SK-N-MC (cell line): ENCODE measurements at regions not wholly inside any gene's neighbourhood (a gene's known extent, or its start where the extent isn't known, plus 50 kb on each side); places are given as distances from the start of the nearest gene placed in this dataset.
"Not testable (repeated sequence)": the region's sequence is repeated elsewhere in the genome, so short reads cannot be mapped to it uniquely, and the experiment has no call there.

Experiments used
- DNase-seq: peaks from one replicate; pipeline ENCODE4 v3.0.0-alpha.2; 2011; ENCODE audit warnings: low read depth, low spot score
- H3K27ac ChIP-seq: fragments of 200-600 bp; sonication (generic); 2 replicates; pipeline ENCODE4 v1.5.1; 2016; ENCODE audit warnings: mixed run types
- H3K36me3 ChIP-seq: fragments of 200-600 bp; sonication (generic); 2 replicates; pipeline ENCODE4 v1.6.1; 2017; ENCODE audit warnings: antibody characterized with exemption, low read length, mixed read lengths; ENCODE audit not compliant: insufficient read depth
- H3K4me3 ChIP-seq: fragments of 200-600 bp; sonication (generic); 2 replicates; pipeline ENCODE4 v1.5.1; 2016
- H3K9ac ChIP-seq: fragments of 200-600 bp; sonication (generic); 2 replicates; pipeline ENCODE4 v1.8.0; 2017; ENCODE audit warnings: mixed run types, mixed read lengths; ENCODE audit not compliant: insufficient read length
- H3K9me3 ChIP-seq: fragments of 200-600 bp; sonication (generic); 2 replicates; pipeline ENCODE4 v1.6.1; 2017; ENCODE audit warnings: low read depth, mild to moderate bottlenecking, antibody characterized with exemption, low read length, moderate library complexity, mixed read lengths
- EZH2 ChIP-seq: fragments of 200-600 bp; sonication (generic); IDR thresholded peaks from one replicate; pipeline ENCODE4 v1.6.1; 2017; ENCODE audit warnings: antibody characterized with exemption
- FOXP2 ChIP-seq: optimal IDR thresholded peaks from 2 replicates; pipeline ENCODE3; 2011; ENCODE audit warnings: mild to moderate bottlenecking, moderate library complexity; ENCODE audit not compliant: insufficient read depth; ENCODE audit errors: extremely low read length, control extremely low read depth
- POLR2AphosphoS5 ChIP-seq: IDR thresholded peaks from 2 replicates; pipeline ENCODE4 v1.6.1; 2012; ENCODE audit warnings: mild to moderate bottlenecking, low read depth, low read length, borderline replicate concordance

DNA sequence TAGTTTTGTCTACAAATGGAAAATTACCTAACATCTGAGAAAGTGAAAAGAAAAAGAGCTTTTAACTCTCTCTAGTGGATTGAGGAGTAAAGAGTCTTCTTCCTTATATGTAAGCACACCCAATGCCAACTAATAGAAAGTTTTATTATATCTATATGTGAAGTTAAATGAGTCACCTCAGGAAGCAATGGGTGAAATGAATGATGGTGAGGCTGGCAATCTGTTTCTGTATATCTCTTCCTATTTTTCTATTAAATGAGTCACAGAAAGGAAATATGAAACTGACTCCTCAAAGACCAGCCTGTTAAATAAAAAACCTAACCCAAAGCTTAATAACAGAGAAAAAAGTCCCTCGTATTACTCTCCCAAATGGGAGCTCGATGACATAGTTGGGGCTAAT, 71.3 kb downstream of the OTOR start:
- no peak overlapping the region for H3K9ac ChIP-seq
- no peak for TF ChIP-seq POLR2AphosphoS5
- TF ChIP-seq FOXP2: no peak
- no peak overlapping the region for H3K4me3 ChIP-seq
- DNase-seq: no peak
- H3K9me3 ChIP-seq: no peaks in the 10 kb centered on the region
- H3K27ac ChIP-seq: no peak overlapping the region
- H3K36me3 ChIP-seq: no peaks in the 10 kb centered on the region

DNA sequence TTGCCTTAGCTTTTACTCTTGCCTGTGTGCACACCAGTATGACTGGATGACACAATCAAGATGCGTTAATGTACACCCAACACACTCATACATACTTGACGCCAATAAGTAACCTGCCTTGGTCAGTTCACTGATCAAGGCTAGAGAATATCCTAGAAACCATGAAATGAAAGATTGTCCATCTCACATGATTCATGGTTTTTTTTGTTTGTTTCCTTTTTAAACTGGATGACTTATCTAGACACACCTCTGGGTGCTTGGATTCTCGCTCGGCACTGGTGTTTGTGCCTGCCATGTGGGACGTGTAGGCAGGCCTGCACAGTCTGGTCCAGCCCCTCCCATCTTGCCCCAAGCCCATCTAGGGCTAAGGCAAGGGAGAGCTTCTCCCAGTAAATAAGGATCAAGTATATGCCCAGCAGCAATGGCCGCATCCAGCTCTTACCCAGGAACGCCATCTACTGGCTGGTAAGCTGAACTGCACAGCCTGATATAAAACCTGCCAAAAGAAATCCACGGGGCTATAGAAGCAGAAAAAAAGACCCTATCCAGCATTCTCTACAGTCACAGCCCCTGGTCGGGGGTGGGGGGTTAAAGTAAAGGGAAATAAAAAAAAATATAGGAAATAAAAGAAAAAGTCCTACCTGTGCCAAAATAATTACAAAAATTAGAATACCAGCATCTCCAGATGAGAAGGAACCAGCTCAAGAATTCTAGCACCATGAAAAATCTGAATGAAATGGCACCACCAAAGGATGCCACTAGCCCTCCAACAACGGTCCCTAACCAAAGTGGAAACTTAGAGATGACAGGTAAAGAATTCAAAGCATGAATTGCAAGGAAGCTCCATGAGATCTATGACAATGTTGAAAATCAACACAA, 73.3 kb downstream of the OTOR start:
- Histone ChIP-seq H3K9me3 (peaks cover 7% of the 10 kb centered on the region; the same call in 1 of the 2 replicates), H3K4me3 (no peak overlapping the region), H3K36me3 (no peaks in the 10 kb centered on the region), H3K27ac (no peak overlapping the region), H3K9ac (no peak overlapping the region)
- TF ChIP-seq POLR2AphosphoS5 (no peak), FOXP2 (no peak), EZH2 (no peak)
- no peak for DNase-seq

DNA sequence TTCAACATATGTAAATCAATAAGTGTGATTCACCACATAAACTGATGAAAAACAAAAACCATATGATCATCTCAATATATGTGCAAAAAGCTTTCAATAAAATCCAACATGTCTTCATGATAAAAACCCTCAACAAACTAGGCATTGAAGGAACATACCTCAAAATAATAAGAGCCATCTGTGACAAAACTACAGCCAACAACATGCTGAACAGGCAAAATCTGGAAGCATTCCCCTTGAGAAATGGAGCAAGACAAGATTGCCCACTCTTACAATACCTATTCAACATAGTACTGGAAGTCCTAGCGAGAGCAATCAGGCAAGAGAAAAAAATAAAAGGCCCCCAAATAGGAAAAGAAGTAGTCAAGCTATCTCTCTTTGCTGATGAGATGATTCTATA, 76.5 kb downstream of the OTOR start:
- no peaks in the 10 kb centered on the region for H3K36me3 ChIP-seq
- H3K4me3 ChIP-seq: no peak overlapping the region
- no peak overlapping the region for H3K9ac ChIP-seq
- TF ChIP-seq EZH2: no peak
- TF ChIP-seq FOXP2: no peak
- TF ChIP-seq POLR2AphosphoS5: no peak
- peaks cover 7% of the 10 kb centered on the region; the same call in 1 of the 2 replicates for H3K9me3 ChIP-seq
- no peak overlapping the region for H3K27ac ChIP-seq
- DNase-seq: no peak

DNA sequence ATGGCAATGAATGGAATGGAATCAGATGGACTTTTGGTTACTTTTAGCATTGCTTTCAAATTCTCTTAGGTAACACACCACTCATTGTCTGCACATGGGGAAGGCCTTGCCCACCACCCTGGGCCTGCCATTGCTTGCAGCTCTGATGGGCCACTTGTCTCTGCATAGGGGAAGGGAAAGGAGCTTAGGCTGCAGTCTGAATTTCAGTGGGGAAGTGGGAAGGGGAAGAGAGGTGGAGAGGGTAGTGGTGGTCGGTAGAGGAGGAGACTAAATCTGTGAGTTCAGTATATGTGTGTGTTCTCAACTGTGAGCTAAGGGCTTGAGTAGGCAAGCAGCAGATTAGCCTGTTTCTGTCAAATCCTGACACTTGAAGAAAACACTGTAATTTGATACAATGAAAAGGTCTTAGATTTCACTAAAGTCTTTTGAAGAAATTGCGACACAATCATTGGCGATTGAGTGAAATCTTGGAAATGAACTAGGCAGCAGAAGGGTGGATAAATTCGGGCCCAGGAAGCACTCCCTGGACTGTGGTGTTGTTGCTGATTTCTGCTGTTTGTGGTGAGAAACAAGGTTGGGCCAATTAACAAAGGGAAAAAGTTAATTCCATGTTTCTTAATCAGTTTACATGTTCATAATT, 80.6 kb downstream of the OTOR start:
- Histone ChIP-seq H3K36me3 (no peaks in the 10 kb centered on the region), H3K4me3 (no peak overlapping the region), H3K9ac (no peak overlapping the region), H3K9me3 (peaks cover 7% of the 10 kb centered on the region; the same call in 1 of the 2 replicates), H3K27ac (no peak overlapping the region)
- no peak for TF ChIP-seq EZH2
- no peak for TF ChIP-seq POLR2AphosphoS5
- no peak for TF ChIP-seq FOXP2
- DNase-seq: no peak

DNA sequence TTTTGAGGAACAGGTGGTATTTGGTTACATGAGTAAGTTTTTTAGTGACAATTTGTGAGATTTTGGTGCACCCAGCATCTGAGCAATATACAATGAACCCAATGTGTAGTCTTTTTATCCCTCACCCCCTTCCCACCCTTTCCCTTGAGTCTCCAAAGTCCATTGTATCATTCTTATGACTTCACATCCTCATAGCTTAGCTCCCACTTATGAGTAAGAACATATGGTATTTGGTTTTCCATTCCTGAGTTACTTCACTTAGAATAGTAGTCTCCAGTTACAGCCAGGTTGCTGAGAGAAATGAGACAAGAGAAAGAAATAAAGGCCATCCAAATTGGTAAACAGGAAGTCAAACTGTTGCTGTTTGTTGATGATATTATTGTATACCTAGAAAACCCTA, 87.5 kb downstream of the OTOR start:
- H3K9me3 ChIP-seq, H3K4me3 ChIP-seq, H3K9ac ChIP-seq, H3K27ac ChIP-seq, H3K36me3 ChIP-seq, DNase-seq: not testable (repeated sequence)

DNA sequence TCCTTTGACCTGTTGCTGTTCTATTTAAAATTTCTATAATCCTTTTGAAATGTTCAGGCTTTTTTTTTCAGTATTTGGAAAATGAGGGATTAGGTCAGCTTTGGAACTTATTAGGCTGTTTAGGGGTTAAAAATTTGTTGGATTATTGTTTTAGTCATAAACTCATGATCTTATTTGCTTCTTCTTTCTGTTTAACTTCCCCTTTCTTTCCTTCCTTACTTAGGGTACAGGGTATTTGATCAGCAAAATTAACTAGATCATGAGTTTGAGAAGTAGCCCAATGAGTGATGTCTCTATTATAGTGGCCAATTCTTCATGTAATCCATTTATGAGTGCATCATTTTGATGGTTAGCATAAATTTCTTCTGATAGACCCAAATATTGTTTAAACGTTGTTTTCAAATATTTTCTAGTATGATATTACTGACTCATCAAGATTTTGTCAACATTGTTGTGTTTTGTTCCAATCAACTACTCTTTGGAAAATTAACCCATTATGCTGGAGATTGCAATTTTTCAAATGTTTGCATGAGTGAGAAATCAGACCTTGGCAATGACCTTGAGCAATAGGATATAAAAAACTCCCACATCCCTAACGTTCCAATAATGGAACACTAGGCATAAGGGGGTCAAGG, 94.4 kb downstream of the OTOR start:
- H3K9me3 ChIP-seq: no peaks in the 10 kb centered on the region
- no peak overlapping the region for H3K4me3 ChIP-seq
- no peak overlapping the region for H3K9ac ChIP-seq
- no peak overlapping the region for H3K27ac ChIP-seq
- TF ChIP-seq EZH2 (no peak), FOXP2 (no peak), POLR2AphosphoS5 (no peak)
- no peaks in the 10 kb centered on the region for H3K36me3 ChIP-seq
- no peak for DNase-seq

DNA sequence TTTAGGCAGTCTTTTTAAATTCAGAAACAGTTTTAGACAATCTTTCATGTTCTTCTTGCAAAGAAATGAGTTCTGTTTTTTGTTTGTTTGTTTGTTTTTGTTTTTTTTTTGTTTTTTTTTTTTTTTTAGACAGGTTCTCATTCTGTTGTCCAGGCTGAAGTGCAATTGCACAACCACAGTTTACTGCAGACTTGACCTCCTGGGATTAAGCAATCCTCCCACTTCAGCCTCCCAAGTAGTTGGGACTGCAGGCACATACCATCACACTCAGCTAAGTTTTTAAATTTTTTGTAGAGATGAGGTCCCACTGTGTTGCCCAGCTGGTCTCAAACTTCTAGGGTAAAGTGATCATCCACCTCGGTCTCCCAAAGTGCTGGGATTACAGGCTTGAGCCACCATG, 96.2 kb downstream of the OTOR start:
- Histone ChIP-seq H3K4me3 (no peak overlapping the region), H3K27ac (no peak overlapping the region), H3K9me3 (no peaks in the 10 kb centered on the region), H3K9ac (no peak overlapping the region), H3K36me3 (no peaks in the 10 kb centered on the region)
- no peak for TF ChIP-seq POLR2AphosphoS5
- TF ChIP-seq FOXP2: no peak
- no peak for TF ChIP-seq EZH2
- no peak for DNase-seq

DNA sequence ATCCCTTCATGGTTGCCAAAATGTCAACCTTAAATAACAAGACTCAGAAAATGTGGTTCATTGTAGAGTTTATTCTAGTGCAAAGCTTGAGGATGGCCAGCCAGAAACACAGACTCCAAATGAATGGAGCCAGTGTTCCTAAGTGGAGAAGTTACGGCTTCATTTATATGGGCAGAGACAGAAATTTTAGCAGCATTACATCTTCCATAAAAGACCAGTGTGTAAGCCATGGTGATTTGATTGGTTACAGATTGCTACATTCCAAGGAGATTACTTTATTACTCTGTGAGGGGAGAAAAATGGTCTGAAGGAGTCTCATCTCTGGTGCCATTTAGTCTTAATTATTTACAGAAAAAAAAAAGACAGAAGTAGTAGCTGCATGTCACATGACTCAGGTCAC, 97.8 kb downstream of the OTOR start:
- Histone ChIP-seq H3K9ac (peak overlapping the region; percentile 6), H3K4me3 (0 out of 2 replicates have a peak overlapping the region, but pooled peaks have one; percentile 12), H3K9me3 (no peaks in the 10 kb centered on the region), H3K27ac (peak overlapping the region; percentile 62; the same call in 1 of the 2 replicates), H3K36me3 (no peaks in the 10 kb centered on the region)
- no peak for TF ChIP-seq FOXP2
- TF ChIP-seq POLR2AphosphoS5: no peak
- TF ChIP-seq EZH2: no peak
- no peak for DNase-seq
